Smooth muscle cell of the brain vasculature (primary cell): ENCODE measurements at regions not wholly inside any gene's neighbourhood (a gene's known extent, or its start where the extent isn't known, plus 50 kb on each side); places are given as distances from the start of the nearest gene placed in this dataset.
"Not testable (repeated sequence)": the region's sequence is repeated elsewhere in the genome, so short reads cannot be mapped to it uniquely, and the experiment has no call there.

Experiments
- DNase-seq: peaks from one replicate; pipeline ENCODE4 v3.0.0-alpha.2; 2012; ENCODE audit warnings: low read depth, low spot score

- DNase-seq = not testable (repeated sequence)
Measured at GRCh38 chr1:148361427-148362215, 121.5 kb downstream of the PPIAL4G start.

GRCh38 chr1:148357037-148357436 lies 126.1 kb downstream of the PPIAL4G start:
- no peak for DNase-seq

- DNase-seq = no peak
Measured at GRCh38 chr1:148355976-148356375, 127.1 kb downstream of the PPIAL4G start.

- DNase-seq = no peak
Measured at GRCh38 chr1:148354913-148355308, 128.2 kb downstream of the PPIAL4G start.

- no peak for DNase-seq
Measured at GRCh38 chr1:148354284-148354912, 128.7 kb downstream of the PPIAL4G start.

GRCh38 chr1:148353461-148354283 lies 129.4 kb downstream of the PPIAL4G start:
- no peak for DNase-seq

GRCh38 chr1:148352470-148353053 lies 130.5 kb downstream of the PPIAL4G start:
- no peak for DNase-seq

GRCh38 chr1:148347781-148348180 lies 135.3 kb downstream of the PPIAL4G start:
- DNase-seq = no peak

- DNase-seq = not testable (repeated sequence)
Measured at GRCh38 chr1:148345659-148346151, 137.4 kb downstream of the PPIAL4G start.

- DNase-seq = not testable (repeated sequence)
Measured at GRCh38 chr1:148344651-148345050, 138.5 kb downstream of the PPIAL4G start.

GRCh38 chr1:148341729-148342128 lies 141.4 kb downstream of the PPIAL4G start:
- not testable (repeated sequence) for DNase-seq

GRCh38 chr1:148336121-148336918 lies 146.8 kb downstream of the PPIAL4G start:
- not testable (repeated sequence) for DNase-seq

- DNase-seq = peak; percentile 52
Measured at GRCh38 chr1:148334339-148335130, 148.6 kb downstream of the PPIAL4G start.

GRCh38 chr1:148333875-148334338 lies 149.2 kb downstream of the PPIAL4G start:
- DNase-seq = no peak

GRCh38 chr1:148328884-148329283 lies 154.2 kb downstream of the PPIAL4G start:
- no peak for DNase-seq

GRCh38 chr1:148325031-148325430 lies 158.1 kb downstream of the PPIAL4G start:
- not testable (repeated sequence) for DNase-seq

- DNase-seq = not testable (repeated sequence)
Measured at GRCh38 chr1:148324465-148324864, 158.6 kb downstream of the PPIAL4G start.

GRCh38 chr1:148320079-148320478 lies 163.0 kb downstream of the PPIAL4G start:
- not testable (repeated sequence) for DNase-seq

GRCh38 chr1:148318904-148319242 lies 164.2 kb downstream of the PPIAL4G start:
- no peak for DNase-seq
